ENCODE measurements at regions not wholly inside any gene's neighbourhood (a gene's known extent, or its start where the extent isn't known, plus 50 kb on each side); places are given as distances from the start of the nearest gene placed in this dataset.

DNA sequence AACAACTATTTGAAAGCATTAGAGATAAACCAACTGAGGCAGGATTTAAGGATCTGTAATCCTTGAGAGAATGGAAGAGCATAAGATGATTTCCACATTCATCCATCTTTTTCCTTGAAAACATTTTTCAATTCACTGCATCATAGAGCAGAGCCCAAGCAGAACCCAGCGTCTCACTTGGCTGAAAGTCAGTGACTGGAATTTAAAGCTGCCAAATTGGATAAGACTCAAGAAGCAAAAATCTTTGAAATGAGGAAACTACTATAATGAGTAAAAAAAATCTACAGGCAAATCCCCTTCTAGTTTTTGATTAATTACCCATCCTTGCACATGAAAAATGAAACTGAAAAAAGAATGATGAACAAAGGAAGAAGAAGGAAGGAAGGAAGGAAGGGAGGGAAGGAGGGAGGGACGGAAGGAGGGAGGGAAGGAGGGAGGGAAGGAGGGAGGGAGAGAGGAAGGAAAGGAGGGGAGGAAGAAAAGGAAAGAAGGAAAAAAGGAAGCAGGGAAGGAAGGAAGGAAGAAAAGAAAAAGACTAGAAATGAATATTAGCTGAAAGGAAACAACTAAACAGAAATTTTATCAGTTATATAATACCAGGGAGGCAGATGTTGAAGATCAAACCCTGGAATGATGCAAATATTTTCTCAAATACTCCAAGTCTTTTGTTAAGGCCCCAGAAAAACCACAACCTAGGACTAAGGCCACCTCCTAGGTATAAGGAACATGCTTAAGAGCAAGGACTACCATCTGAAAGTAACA lies 336.3 kb upstream of the MAGI2 start:
- H3K9me3 Mint-ChIP-seq: no peaks in the 10 kb centered on the region
- no peak for DNase-seq
- CTCF ChIA-PET: no interaction called here
- no peaks in the 10 kb centered on the region for H3K27me3 Mint-ChIP-seq
- H3K36me3 Mint-ChIP-seq (ENCODE audit: low read depth): no peaks in the 10 kb centered on the region
- no peak overlapping the region for H3K27ac Mint-ChIP-seq
- H3K4me1 Mint-ChIP-seq: no peaks in the 10 kb centered on the region
- POLR2A ChIA-PET: no interaction called here
- no peak overlapping the region for H3K4me3 Mint-ChIP-seq

DNA sequence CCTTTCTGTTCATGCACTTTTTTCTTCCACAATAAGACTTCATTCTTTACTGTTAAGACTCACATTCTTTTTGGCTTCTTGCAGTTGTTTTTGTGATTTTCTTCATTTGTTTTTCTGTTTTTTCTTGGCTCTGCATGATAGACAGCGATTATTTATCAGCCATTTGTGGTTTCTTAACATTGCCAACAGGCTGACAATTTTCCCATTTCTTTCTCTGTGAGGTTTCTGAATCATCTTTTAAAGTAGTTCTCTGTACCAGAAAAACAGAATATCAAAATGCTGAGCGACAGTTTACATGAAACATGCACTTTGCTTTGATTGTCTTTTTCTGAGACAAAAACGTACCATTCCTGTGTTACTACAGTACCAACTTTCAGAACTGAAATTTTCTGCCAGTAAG lies 334.2 kb upstream of the MAGI2 start:
- no peak overlapping the region for H3K4me3 Mint-ChIP-seq
- H3K27me3 Mint-ChIP-seq: no peaks in the 10 kb centered on the region
- no peaks in the 10 kb centered on the region for H3K36me3 Mint-ChIP-seq (ENCODE audit: low read depth)
- ChIA-PET CTCF (no interaction called here), POLR2A (no interaction called here)
- H3K9me3 Mint-ChIP-seq: no peaks in the 10 kb centered on the region
- no peak overlapping the region for H3K27ac Mint-ChIP-seq
- no peak for DNase-seq
- no peaks in the 10 kb centered on the region for H3K4me1 Mint-ChIP-seq

DNA sequence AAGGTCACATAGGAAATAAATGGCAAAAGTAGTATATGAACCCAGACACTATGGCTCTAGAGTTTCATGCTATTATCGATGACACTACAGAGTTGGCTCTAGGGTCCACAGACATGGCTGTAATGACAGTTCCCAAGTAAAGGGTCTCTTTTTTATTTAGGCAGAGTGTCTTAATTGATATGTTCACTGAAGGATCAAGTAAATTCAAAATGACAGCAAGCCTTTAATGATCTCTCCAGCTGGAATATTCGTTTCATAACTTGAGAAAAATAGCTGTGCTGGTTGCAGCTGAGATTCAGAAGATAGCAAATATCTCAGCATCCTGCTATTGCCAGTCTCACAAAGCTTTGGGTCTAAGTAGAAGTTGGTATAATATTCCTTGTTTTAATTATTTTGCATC lies 333.6 kb upstream of the MAGI2 start:
- H3K4me3 Mint-ChIP-seq: no peak overlapping the region
- H3K27me3 Mint-ChIP-seq: no peaks in the 10 kb centered on the region
- no peaks in the 10 kb centered on the region for H3K4me1 Mint-ChIP-seq
- H3K9me3 Mint-ChIP-seq: no peaks in the 10 kb centered on the region
- ChIA-PET POLR2A (no interaction called here), CTCF (no interaction called here)
- H3K36me3 Mint-ChIP-seq (ENCODE audit: low read depth): no peaks in the 10 kb centered on the region
- no peak overlapping the region for H3K27ac Mint-ChIP-seq
- no peak for DNase-seq

DNA sequence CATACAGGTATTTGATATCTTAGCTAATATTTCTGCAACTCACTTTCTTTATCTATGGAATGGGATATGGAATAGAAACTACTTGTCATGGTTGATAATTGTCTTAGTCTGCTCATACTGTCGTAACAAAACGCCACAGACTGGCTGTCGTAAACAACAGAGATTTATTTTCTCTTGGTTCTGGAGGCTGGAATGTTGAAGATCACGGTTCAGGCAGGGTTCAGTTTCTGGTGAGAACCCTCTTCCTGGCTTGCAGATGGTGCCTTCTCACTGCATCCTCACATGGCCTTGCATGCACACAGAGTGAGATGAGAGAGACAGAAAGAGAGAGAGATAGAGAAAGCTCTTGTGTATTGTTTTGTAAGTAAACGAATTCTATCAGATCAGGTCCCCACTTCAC lies 332.7 kb upstream of the MAGI2 start:
- H3K9me3 Mint-ChIP-seq: no peaks in the 10 kb centered on the region
- no peaks in the 10 kb centered on the region for H3K27me3 Mint-ChIP-seq
- no peaks in the 10 kb centered on the region for H3K36me3 Mint-ChIP-seq (ENCODE audit: low read depth)
- H3K4me3 Mint-ChIP-seq: no peak overlapping the region
- ChIA-PET CTCF (no interaction called here), POLR2A (no interaction called here)
- no peak for DNase-seq
- no peaks in the 10 kb centered on the region for H3K4me1 Mint-ChIP-seq
- H3K27ac Mint-ChIP-seq: no peak overlapping the region

DNA sequence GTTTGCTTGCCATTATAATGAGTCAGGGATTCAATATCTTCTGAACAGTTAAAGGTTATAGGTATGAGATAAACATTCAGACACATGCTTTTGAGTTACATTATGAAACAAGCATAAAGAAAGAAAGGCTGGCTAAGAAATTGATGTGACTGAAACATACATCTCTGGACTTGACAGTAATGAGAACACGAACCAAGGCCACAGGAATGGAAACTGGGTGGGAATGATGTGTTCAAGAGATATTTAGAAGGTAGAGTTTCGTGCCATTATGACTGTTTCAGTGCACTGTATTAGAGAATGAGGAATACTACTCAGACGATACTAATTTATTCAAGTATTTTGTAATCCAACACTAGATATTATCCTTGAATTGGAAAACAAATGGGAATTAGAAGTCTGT lies 332.1 kb upstream of the MAGI2 start:
- H3K9me3 Mint-ChIP-seq: no peaks in the 10 kb centered on the region
- ChIA-PET POLR2A (no interaction called here), CTCF (no interaction called here)
- no peaks in the 10 kb centered on the region for H3K4me1 Mint-ChIP-seq
- H3K27me3 Mint-ChIP-seq: no peaks in the 10 kb centered on the region
- H3K27ac Mint-ChIP-seq: no peak overlapping the region
- no peak for DNase-seq
- no peaks in the 10 kb centered on the region for H3K36me3 Mint-ChIP-seq (ENCODE audit: low read depth)
- H3K4me3 Mint-ChIP-seq: no peak overlapping the region

DNA sequence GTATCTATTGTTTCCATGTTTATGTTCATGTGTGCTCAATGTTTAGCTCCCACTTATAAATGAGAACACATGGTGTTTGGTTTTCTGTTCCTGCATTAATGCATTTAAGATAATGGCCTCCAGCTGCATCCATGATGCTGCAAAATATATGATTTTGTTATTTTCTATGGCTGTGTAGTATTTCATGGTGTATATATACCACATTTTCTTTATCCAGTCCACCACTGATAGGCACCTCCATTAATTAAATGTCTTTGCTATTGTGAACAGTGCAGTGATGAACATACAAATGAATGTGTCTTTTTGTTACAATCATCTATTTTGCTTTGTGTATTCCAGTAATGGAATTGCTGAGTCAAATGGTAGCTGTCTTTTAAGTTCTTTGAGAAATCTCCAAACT lies 329.4 kb upstream of the MAGI2 start:
- H3K4me1 Mint-ChIP-seq: no peaks in the 10 kb centered on the region
- ChIA-PET CTCF (no interaction called here), POLR2A (no interaction called here)
- H3K4me3 Mint-ChIP-seq: no peak overlapping the region
- H3K36me3 Mint-ChIP-seq (ENCODE audit: low read depth): no peaks in the 10 kb centered on the region
- H3K27me3 Mint-ChIP-seq: no peaks in the 10 kb centered on the region
- no peak overlapping the region for H3K27ac Mint-ChIP-seq
- H3K9me3 Mint-ChIP-seq: no peaks in the 10 kb centered on the region
- DNase-seq: no peak

DNA sequence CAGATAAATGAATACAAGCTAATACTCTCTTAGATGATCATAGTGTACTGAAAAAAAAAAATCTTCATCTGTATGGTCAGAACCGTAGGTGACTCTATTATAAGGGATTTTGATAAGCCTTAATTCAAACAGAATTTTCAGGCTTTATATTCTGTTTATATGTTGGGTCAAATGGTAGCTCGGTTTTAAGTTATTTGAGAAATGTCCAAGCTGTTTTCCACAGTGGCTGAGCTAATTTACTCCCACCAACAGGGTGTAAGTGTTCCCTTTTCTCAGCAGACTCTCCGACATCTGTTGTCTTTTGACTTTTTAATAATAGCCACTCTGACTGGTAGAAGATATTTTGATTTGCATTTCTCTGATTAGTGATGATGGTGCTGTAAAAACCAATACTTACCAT lies 328.8 kb upstream of the MAGI2 start:
- no peak for DNase-seq
- Mint-ChIP-seq H3K27me3 (no peaks in the 10 kb centered on the region), H3K4me1 (no peaks in the 10 kb centered on the region), H3K9me3 (no peaks in the 10 kb centered on the region), H3K4me3 (no peak overlapping the region), H3K27ac (no peak overlapping the region), H3K36me3 (ENCODE audit: low read depth) (no peaks in the 10 kb centered on the region)
- ChIA-PET CTCF (no interaction called here), POLR2A (no interaction called here)

DNA sequence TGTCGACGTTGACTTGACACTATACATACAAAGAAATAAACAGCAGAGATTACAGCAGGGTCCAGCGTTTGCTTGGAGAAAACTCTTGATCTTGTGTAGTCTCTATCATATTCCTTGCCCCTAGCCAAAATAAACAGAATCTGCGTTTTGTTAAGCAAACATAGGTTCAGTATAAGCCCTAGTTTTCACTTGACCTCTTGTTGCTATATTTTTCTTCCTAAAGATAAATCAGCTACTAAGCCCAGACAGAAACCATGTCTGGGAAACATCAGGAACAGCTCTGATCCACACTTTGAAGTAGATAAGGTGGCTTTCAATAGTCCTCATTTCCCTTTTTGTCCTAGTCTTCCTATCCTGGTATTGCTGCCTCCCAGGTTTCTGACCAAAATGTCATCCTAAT lies 328.2 kb upstream of the MAGI2 start:
- Mint-ChIP-seq H3K27ac (no peak overlapping the region), H3K9me3 (no peaks in the 10 kb centered on the region), H3K36me3 (ENCODE audit: low read depth) (no peaks in the 10 kb centered on the region), H3K27me3 (no peaks in the 10 kb centered on the region), H3K4me3 (no peak overlapping the region), H3K4me1 (no peaks in the 10 kb centered on the region)
- CTCF ChIA-PET: no interaction called here
- POLR2A ChIA-PET: no interaction called here
- no peak for DNase-seq

DNA sequence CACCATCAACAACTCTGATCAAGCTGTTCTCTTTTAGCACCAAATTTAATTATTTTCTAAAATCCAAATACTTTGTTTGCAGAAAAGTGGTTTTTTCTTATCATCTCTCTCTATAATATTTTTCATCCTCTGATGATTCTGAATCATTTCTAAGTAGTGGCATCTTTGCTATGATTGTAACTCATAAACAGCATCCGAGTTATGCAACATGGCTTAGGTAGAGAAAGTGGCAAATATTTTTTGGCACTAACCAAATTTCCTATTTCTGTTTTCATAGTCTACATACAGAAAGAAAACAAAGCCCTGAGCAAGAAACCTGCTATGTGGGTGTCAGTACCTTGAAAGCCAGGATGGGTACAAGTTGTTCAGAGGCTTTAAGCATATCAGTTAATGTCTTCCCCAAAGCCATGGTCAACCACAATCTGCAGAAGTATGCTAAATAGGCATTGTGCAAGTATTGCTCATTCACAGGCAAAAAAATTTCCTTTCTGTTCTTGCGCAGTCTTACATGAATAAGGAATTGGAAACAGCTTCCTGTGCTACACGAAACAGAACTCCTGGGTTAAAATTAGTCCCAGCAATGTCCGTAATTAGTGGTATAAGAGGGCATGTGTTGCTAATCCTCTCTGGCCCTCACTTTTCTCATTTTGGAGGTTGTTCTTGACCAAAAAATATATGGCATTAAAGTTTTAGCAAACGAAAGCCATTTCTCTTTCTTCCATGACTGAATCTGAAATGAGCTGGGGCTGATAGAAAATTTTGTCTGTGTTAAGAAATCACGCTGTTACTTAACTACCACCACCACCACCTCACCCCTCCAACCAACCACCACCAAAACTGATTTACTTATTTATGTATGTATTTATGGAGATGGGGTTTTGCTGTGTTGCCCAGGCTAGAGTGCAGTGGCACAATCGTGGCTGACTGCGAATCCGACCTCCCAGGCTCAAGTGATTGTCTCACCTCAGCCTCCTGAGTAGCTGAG lies 325.6 kb upstream of the MAGI2 start:
- ChIA-PET CTCF (no interaction called here), POLR2A (no interaction called here)
- no peaks in the 10 kb centered on the region for H3K27me3 Mint-ChIP-seq
- no peaks in the 10 kb centered on the region for H3K4me1 Mint-ChIP-seq
- no peaks in the 10 kb centered on the region for H3K9me3 Mint-ChIP-seq
- H3K27ac Mint-ChIP-seq: no peak overlapping the region
- no peak overlapping the region for H3K4me3 Mint-ChIP-seq
- H3K36me3 Mint-ChIP-seq (ENCODE audit: low read depth): no peaks in the 10 kb centered on the region
- DNase-seq: no peak

DNA sequence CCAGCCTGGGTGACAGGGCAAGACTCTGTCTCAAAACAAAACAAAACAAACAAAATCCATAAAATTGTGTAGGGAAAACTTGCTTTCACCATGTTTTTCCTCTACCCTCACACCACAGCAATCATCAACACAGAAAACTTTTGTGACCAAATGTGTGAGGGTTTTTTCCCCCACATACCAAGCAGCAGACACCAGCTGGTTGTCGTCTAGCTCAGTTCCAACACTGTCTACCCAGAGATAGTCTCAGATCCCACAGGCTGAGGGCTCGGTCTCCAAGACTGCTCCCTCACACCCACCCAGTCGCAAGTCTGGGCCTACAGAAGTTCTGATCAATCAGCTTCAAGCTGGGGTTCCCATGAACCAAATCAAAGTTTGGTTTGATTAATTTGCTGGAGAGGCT lies 322.4 kb upstream of the MAGI2 start:
- POLR2A ChIA-PET: no interaction called here
- Mint-ChIP-seq H3K9me3 (no peaks in the 10 kb centered on the region), H3K27ac (no peak overlapping the region), H3K36me3 (ENCODE audit: low read depth) (no peaks in the 10 kb centered on the region), H3K27me3 (peaks cover 1% of the 10 kb centered on the region), H3K4me1 (no peaks in the 10 kb centered on the region), H3K4me3 (no peak overlapping the region)
- CTCF ChIA-PET: no interaction called here
- DNase-seq: no peak

DNA sequence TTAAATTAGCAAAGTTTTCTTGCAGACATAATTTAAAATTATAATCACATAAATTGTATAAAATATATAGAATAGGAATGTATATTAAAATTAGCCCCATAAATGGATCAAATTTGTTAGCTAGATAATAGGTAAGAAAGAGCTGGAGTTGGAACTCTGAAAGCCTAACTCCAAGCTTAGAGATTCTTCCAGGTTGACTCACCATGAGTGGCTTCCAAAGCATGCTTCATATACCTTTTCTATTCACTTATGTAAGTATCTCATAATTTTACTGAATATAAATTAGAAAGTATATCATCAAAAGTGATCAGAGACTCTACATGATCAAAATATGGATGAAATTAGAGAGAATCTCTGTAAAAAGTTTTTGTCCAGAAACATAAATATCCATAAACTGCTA lies 320.7 kb upstream of the MAGI2 start:
- Mint-ChIP-seq H3K36me3 (ENCODE audit: low read depth) (no peaks in the 10 kb centered on the region), H3K4me1 (no peaks in the 10 kb centered on the region), H3K4me3 (no peak overlapping the region), H3K27ac (no peak overlapping the region), H3K9me3 (no peaks in the 10 kb centered on the region), H3K27me3 (peaks cover 1% of the 10 kb centered on the region)
- DNase-seq: no peak
- CTCF ChIA-PET: no interaction called here
- POLR2A ChIA-PET: no interaction called here

DNA sequence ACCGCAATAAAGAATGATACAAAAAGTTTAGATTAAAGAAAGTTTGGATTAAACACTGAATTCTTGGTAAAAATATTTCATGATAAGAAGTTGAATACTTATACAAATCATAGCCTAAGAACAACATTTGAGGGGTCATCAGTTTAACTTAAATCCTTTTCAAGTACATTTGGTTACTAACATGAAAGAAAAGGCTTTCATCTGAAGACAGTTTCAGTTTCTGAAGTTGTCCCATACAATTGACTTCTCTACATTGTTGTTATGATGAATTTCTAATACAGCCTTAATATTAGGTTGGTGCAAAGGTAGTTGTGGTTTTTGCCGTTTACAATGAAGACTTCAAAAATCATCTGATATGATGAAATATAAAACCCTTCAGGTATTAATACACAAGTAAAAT lies 317.5 kb upstream of the MAGI2 start:
- no peaks in the 10 kb centered on the region for H3K9me3 Mint-ChIP-seq
- H3K4me1 Mint-ChIP-seq: no peaks in the 10 kb centered on the region
- no peaks in the 10 kb centered on the region for H3K36me3 Mint-ChIP-seq (ENCODE audit: low read depth)
- no peak overlapping the region for H3K27ac Mint-ChIP-seq
- ChIA-PET CTCF (no interaction called here), POLR2A (no interaction called here)
- no peak for DNase-seq
- no peak overlapping the region for H3K4me3 Mint-ChIP-seq
- peaks cover 1% of the 10 kb centered on the region for H3K27me3 Mint-ChIP-seq

DNA sequence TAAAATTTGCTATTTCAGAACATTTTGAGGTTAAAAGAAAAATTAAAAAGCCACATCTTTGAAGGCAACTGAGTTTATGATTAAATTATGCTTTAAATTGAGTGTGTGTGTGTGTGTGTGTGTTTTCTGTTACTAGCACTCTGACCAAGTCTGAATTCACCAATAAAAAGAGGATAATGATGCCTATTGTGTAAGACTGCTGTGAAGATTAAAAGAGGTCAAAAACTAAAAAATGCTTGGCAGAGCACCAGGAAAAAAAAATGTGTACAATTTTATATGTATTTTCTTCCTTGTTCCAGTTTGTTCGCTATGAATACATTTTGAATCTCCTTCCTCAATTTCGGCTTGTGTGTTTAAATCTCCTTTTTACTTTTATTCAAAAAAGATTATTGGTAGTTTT lies 316.6 kb upstream of the MAGI2 start:
- POLR2A ChIA-PET: no interaction called here
- Mint-ChIP-seq H3K4me3 (no peak overlapping the region), H3K4me1 (no peaks in the 10 kb centered on the region), H3K36me3 (ENCODE audit: low read depth) (no peaks in the 10 kb centered on the region), H3K27ac (no peak overlapping the region), H3K9me3 (no peaks in the 10 kb centered on the region), H3K27me3 (peaks cover 1% of the 10 kb centered on the region)
- CTCF ChIA-PET: no interaction called here
- no peak for DNase-seq

All from activated CD4-positive, alpha-beta T cell treated with anti-CD3 and anti-CD28 coated beads, Interleukin-2, amount 10 ng/mL, durations not matched to agents 7 days and 5 days (primary cell).